ENCODE measurements at regions not wholly inside any gene's neighbourhood (a gene's known extent, or its start where the extent isn't known, plus 50 kb on each side); places are given as distances from the start of the nearest gene placed in this dataset.

GRCh38 chr4:83931659-83932438, 395.9 kb downstream of the GPAT3 start:
- TF ChIP-seq REST (IDR thresholded peaks at IDR 0.05; ENCODE audit: insufficient read depth in 1 of 2, low read depth in 2 of 2, low read length in 2 of 2) (no peak), SIN3A (IDR thresholded peaks at IDR 0.05; ENCODE audit: borderline replicate concordance, insufficient read depth, low read length) (no peak), TAF1 (IDR thresholded peaks at IDR 0.05; ENCODE audit: borderline replicate concordance, insufficient read depth, low read length) (no peak)

All from PFSK-1 (cell line).